ENCODE measurements at regions not wholly inside any gene's neighbourhood (a gene's known extent, or its start where the extent isn't known, plus 50 kb on each side); places are given as distances from the start of the nearest gene placed in this dataset.
A peak's percentile ranks its signal among the peaks of the same experiment; 100 is the strongest.
"Not testable (repeated sequence)": the region's sequence is repeated elsewhere in the genome, so short reads cannot be mapped to it uniquely, and the experiment has no call there.

DNA sequence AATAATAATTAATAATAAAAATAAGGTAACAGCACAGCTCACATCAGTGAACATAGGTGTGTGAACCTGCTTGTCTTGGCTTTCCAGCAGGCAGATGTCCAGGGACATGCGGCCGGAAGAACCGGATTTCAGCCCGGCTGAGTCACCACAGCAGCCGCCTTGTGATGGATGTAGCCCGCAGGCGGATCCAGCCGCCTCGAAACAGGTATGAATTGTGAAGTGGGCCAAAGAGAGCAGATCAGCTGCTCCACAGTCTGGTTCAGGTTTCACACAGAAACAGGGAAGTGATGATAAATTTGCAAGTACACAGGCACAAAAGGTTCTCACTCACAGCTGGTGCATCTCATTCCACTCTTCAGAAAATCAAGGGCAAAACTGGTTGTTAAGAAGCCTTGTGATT is 55.1 kb downstream of the ID4 start:
- no peak for DNase-seq

GRCh38 chr6:19895866-19896692 is 58.9 kb downstream of the ID4 start:
- DNase-seq: no peak

DNA sequence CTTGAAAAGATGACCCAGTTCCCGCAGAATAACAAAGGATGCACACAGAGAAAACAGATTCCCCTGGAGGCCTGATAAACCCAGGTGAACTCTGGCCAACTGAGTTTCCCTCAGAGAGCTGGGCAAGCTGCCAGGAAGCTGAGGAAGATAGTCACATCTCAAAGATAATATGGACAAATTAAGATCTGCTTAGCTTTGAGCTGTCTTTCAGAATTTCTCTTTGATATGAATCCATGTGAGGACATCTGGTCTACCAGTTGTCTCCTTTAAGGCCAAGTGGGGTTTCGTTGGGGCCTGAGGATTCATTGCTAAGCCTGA is 59.5 kb downstream of the ID4 start:
- no peak for DNase-seq

DNA sequence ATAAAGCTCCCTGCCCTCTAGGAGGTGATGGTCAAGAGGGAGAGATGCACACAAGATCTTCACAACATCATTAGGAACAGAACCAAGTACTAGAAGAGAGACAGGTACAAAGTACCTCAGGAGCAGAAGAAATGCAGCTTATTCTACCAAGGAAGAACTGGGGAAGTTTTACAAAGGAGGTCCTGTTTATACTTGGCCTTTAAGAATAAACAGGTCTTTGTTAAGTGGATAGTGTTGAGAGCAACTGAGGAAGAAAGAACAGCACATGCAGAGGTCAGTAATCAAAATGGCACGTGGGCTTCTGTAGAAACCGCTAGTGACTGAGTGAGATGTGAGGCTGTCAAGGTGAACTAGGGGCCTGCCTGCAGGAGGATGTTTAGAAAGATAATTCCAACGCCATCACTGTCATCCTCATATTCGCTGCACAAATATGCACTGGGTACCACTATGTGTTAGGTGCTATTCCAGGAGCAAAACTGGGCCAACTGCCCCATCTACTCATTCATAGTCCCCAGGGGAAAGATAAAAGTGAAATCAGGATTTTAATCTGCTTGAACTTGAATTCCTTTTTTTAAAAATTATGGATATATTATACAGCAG is 61.1 kb downstream of the ID4 start:
- DNase-seq: no peak

DNA sequence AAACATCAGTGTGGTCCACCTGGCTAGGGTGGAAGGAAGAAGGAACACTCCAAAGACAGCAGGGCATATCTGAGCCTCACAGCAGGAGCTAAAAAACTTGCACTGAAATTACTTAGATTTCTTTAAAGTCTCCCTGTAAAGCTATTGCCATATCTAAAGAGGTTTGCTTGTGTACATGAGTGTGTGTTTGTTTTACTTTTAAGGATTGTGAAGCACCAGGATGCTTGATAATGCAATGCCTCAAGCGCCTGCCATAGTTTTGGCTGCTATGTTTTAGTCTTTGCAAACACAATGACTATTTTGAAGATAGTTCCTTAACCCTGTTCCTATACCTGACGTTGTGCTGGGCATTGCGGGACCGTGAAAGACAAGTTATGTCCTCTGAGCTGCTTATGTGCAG is 65.0 kb downstream of the ID4 start:
- no peak for DNase-seq

- DNase-seq: not testable (repeated sequence)
These were observed 67.2 kb downstream of the ID4 start for GRCh38 chr6:19904408-19904807.

DNA sequence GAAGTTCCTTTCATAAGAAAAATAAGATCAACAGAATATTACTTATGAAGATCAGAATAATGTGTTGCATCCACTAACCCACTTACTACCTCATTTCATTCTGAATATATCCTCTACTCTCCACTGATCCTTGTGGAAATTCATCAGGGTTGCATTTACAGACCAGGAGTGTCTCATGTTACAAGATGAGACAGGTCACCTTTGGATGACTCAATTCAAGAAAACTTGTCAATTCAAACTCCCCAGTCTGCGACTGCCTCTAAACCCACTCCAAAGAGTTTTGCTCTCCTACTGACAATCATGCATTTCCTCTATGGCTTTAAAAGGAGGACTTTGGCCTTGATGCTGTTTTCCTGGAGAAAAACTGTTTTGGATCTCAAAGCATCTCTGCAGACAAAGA is 68.4 kb downstream of the ID4 start:
- DNase-seq: no peak

- no peak for DNase-seq
These were observed 69.0 kb downstream of the ID4 start for GRCh38 chr6:19906171-19906570.

DNA sequence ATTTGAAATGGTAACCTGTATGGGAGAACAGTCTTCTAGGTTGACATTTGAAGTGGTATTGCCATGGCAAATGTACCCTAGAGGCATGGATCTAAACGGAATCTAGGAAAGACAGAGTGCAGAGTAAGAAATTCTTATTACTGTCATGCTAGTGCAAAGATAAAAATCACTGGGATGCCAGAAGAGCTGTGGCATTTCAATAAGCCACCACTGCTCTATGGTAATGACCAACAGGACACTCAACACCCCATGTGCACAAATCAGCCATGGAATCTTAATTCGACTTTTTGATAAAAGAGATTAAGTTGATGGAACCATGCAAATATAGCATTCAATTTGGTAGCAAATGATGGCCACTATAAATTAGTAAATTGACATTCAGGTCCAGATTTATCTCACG is 74.1 kb downstream of the ID4 start:
- DNase-seq: no peak

DNA sequence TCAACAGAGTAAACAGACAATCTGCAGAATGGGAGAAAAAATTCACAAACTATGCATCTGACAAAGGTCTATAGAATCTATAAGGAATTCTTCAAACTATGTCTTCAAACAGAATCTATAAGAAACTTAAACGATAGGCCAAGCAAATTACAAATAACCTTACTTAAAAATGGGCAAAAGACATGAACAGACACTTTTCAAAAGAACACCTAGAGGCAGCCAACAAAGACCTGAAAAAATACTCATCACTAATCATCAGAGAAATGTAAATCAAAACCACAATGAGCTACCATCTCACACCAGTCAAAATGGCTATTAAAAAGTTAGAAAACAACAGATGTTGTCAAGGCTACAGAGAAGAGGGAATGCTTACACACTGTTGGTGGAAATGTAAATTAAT is 81.3 kb downstream of the ID4 start:
- DNase-seq: no peak

DNA sequence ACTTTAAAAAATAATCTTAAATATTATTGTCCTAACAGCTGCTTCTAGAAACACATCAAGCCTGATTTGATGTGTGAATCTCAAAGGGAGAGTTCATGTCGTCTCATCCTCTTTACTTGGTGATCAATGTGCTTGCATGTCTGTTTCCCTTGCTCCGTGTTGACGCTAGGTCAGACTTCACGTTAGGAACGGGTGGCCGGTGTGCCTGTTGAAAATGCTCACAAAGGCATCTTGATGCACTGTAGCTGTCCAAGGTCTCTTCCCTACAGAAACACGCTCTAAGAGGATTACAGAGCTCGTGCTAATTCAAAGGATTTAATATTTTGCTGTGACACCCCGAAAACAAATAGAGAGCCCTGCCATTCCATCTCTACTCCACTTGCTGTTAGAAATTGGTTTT is 84.6 kb downstream of the ID4 start:
- DNase-seq: no peak

- DNase-seq: no peak
These were observed 88.4 kb downstream of the ID4 start for GRCh38 chr6:19925533-19925932.

GRCh38 chr6:19928461-19928860 is 91.3 kb downstream of the ID4 start:
- no peak for DNase-seq

GRCh38 chr6:19929312-19929711 is 92.1 kb downstream of the ID4 start:
- no peak for DNase-seq

DNA sequence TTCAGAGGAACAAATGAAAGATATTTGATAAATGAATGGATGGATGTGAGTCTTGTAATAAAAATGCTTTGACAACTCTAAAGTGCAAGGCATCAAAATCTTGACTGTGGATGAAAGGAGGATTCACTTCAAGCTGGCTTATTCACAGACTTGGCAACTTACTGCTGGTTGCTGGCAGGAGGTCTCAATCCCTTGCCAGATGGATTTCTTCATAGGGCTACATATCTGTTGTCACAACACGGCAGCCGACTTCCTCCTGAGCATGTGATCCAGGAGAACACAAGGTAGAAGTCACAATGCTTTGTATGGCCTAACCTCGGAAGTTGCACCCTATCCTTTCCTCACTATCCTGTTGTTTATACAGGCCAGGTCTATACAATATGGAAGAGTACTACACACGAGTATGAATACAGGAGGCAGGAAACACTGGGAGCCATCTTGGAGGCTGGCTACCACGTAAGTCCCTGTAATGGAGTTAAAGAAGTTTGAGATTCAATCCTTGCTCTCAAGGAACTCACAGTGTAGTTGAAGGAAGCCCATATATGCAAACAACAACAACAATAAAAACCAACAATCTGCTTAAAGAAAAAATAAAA is 97.9 kb downstream of the ID4 start:
- no peak for DNase-seq

- not testable (repeated sequence) for DNase-seq
These were observed 102.2 kb downstream of the ID4 start for GRCh38 chr6:19939321-19939720.

DNA sequence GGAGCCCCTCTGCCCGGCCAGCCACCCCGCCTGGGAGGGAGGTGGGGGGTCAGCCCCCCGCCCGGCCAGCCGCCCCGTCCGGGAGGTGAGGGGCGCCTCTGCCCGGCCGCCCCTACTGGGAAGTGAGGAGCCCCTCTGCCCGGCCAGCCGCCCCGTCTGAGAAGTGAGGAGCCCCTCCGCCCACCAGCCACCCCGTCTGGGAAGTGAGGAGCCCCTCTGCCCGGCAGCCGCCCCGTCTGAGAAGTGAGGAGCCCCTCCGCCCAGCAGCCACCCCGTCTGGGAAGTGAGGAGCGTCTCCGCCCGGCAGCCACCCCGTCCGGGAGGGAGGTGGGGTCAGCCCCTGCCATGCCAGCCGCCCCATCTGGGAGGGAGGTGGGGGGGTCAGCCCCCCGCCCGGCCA is 102.8 kb downstream of the ID4 start:
- not testable (repeated sequence) for DNase-seq

DNA sequence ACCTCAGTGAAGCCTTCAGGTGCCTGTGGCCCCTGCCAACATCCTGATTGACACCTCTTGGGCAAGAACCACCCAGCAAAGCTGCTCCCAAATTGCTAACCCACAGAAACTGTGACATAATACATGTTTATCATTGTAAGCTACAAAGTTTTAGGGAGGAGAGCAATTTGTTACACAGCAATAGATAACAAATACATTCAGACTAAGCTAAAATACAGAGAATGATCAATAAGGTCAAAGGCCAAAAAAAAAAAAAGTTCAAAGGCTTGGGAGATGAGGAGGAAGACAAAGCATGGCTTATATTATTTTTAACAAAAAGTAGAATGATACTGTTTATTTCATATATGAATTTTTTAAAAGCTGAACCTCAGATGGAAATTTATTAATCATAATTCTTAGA is 105.9 kb downstream of the ID4 start:
- no peak for DNase-seq

- no peak for DNase-seq
These were observed 108.7 kb downstream of the ID4 start for GRCh38 chr6:19945843-19946358.

GRCh38 chr6:19949155-19949554 is 112.0 kb downstream of the ID4 start:
- no peak for DNase-seq

DNA sequence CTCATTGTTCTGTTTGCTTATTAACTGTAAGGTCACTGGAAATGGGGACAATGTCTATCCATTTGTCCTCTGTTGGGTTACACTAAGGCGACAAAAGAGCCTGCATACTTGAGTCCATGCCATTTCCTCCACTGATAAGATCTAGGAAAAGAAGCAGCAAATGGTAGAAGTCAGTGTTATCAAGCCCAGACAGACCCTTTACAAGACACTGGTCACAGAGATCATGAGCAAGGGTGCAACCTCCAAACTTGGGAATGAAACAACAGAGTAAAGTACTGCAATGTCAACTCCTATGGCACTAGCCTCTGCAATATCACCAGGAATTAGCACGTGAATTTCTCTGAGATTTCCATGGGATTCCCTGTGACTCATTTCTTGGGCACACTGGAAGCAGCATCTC is 126.9 kb downstream of the ID4 start:
- no peak for DNase-seq

GRCh38 chr6:19968201-19968600 is 131.0 kb downstream of the ID4 start:
- no peak for DNase-seq

GRCh38 chr6:19972221-19972620 is 135.1 kb downstream of the ID4 start:
- no peak for DNase-seq

DNA sequence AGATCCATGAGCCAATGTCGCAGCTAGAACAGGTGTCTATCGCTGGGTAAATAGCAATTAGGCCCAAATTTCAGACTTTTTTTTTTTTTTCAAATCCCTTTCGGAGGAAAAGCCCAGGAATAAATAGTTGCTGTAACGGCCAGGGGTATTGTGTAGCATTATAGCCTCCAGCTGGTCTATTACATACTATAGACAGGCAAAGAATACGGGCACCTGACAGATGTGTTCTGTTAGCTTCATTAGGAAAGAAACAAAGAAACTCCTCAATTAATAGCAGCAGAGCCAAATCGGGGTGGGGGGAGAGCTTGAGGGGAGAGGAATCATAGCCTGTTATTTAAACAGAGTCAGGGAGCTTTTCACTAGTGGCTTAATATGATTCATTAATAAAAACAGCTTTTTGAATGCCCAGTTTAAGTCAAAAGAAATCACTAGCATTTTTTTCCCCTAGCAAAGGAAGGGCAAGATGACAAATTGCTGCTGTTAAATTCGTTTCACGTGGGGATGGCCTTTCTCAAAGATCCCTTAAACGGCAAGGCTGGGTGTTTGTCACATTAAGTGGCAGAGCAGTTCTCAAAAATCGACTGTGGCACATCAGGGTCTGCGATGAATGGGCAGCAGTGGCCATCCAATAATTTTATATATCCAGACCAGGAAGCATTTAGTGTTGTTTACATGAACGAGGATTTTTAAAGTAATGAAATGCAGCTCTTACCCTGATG is 139.4 kb downstream of the ID4 start:
- peak; percentile 82 for DNase-seq
